GM21423 (cell line): ENCODE measurements at regions not wholly inside any gene's neighbourhood (a gene's known extent, or its start where the extent isn't known, plus 50 kb on each side); places are given as distances from the start of the nearest gene placed in this dataset.
"Not testable (repeated sequence)": the region's sequence is repeated elsewhere in the genome, so short reads cannot be mapped to it uniquely, and the experiment has no call there.

Source experiments
- ATAC-seq: cut with Tn5 transposase; IDR thresholded peaks from one replicate; pipeline ENCODE4 v1.9.1; 2021; ENCODE audit warnings: mild to moderate bottlenecking, moderate library complexity; ENCODE audit not compliant: unreplicated experiment

DNA sequence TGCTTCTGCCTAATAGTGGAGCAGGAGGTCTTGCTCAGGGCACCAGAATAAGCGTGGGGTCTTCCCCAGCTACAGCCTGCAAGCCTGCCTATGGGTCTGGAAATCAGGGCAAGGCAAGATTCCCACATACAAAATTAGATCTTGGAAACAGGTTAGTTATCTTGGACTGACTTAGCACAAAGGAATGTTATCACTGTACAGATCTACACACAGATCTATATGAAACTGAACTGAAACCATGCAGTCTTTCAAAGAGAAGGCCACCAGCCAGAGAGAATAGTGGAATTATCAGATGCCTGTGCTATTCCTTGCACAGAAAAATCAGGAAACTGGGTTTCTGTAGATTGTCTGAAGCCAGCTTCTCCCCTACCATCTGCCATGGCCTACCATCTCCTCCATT is 585.7 kb downstream of the ACTL7B start:
- no peak for ATAC-seq

GRCh38 chr9:108269371-108269770 is 586.4 kb downstream of the ACTL7B start:
- ATAC-seq: no peak

DNA sequence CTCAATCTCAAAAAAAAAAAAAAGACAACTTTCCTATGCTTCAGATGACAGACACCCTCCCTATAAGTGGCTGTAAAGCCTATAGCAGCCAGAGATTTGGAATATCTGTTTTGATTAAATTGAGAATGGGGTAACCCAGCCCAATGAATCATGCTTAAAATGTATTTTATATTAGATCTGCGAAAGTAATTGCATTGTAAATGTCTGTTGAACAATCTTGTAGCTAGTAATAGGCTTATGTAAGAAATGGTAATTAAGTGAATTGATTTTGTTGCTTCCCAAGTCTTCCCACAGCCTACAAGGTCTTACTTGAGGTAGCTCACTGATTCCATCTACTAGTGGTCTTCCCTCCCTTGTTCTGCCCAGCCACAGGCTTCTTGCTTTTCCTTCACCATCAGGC is 590.7 kb downstream of the ACTL7B start:
- no peak for ATAC-seq

- no peak for ATAC-seq
These were observed 591.7 kb downstream of the ACTL7B start for GRCh38 chr9:108264093-108264492.

GRCh38 chr9:108262836-108263235 is 593.0 kb downstream of the ACTL7B start:
- ATAC-seq: no peak

GRCh38 chr9:108259917-108260675 is 595.7 kb downstream of the ACTL7B start:
- no peak for ATAC-seq

GRCh38 chr9:108258640-108259039 is 597.1 kb downstream of the ACTL7B start:
- no peak for ATAC-seq

- no peak for ATAC-seq
These were observed 598.4 kb downstream of the ACTL7B start for GRCh38 chr9:108257382-108257781.

DNA sequence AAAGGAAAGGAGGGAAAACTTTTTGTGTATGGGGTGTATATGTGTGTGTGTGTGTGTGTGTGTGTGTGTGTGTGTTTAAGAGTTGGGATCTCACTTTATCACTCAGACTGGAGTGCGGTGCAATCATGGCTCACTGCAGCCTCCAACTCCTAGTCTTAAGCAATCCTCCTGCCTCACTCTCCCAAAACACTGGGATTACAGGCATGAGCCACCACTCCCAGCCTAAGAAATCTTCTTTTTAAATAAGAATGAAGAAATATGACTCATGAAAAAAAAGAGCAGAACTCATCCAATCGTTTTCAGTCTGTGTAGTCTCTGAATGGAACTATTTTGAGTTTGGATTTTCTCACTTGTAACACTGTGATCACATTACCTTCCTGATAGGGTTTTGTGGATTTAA is 601.5 kb downstream of the ACTL7B start:
- no peak for ATAC-seq

GRCh38 chr9:108247391-108247790 is 608.4 kb downstream of the ACTL7B start:
- not testable (repeated sequence) for ATAC-seq

DNA sequence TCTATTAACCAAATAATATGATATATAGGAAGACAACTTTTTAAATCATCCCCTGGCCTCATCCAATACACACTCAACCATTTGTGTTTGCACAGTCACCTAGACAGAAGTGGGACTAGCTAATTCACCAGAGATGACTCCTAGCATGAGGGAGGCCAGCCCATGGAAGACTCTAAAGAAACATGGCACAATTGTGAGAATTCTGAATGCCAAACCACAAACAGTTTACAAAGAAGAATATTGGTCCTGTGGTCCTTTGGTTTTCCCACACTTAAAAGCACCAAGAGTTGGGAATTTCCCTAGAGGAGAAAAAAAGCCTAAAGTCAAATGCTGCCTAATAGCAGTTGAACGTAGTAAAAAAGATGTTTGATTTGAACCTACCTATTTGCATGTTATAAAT is 609.9 kb downstream of the ACTL7B start:
- ATAC-seq: no peak

DNA sequence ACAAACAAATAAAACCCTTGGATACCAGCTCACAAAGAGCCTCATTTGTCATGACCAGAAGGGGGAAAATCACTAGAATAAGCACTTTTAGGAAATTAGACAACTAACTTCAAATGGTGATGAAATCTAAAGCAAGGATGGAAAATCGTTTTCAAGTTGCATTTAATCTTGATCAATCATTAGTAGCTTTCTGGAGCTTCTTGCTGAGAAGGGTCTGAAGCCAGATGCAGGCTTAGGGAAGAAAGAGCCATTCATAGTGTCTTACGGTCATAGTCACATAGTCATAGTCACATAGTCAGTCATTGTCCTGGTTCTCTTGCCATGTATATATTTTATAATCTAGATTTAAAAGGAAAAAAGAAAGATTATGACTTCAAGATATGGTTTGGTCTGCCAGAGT is 610.5 kb downstream of the ACTL7B start:
- ATAC-seq: no peak

DNA sequence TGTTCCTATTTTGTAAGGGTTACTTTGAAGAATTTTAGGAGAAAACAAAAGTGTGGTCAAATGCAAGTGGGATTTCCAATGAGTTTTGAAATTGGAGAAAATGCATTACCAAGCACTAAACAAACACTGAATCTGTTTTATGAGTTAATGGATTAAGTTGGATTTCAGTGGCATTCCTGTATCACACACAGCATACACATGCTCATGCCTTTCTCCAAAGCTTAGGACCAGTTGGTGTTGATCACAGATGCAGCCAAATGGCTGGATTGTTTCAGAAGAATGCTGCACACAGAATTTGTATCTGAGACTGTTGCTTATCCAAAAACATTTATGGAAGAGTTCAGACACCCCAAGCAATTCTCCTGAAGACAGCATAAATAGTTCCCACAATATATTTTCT is 611.1 kb downstream of the ACTL7B start:
- no peak for ATAC-seq

DNA sequence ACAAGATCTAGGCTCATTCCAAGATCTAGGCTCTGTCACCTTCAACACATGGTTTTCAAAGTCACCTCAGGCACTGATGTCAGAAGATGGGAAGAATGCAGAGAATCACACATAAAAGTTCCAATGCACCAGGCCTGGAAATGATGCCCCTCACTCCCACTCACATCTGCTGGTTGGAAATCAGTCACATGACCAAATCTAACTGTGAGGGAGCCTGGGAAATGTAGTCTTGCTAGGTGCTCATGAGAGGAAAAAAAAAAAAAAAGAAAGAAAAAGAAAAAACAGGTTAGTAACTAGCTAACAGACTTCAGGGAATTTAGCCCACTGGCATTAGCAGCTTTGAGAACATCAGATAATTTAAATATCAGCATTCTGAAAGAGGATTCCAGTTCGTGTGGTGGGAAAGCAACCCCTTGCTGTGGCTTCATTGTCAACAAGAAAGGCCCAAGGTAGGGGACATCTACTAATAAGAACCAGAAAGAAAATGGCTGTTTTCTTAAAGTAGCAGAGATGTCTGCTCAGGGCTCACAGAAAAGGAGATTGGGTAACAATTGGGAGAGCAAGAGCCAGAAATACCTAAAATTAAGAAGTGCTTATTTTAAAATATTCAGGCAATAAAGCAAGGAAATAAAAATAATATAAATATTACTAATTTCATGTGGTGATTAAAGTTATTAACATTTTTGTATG is 614.3 kb downstream of the ACTL7B start:
- ATAC-seq: no peak

- ATAC-seq: no peak
These were observed 616.0 kb downstream of the ACTL7B start for GRCh38 chr9:108239696-108240321.

DNA sequence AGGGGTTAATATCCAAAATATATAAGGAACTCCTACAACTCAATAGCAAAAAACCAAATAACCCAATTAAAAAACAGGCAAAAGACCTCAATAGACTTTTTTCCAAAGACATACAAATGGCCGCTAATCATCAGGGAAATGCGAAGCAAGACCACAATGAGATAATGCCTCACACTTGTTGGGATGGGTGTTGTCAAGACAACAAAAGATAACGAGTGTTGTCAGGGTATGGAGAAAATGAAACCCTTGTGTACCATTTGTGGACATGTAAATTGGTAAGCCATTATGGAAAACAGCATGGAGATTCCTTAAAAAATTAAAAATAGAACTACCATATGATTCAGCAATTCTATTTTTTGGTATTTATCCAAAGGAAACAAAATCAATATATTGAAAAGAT is 620.2 kb downstream of the ACTL7B start:
- ATAC-seq: no peak

DNA sequence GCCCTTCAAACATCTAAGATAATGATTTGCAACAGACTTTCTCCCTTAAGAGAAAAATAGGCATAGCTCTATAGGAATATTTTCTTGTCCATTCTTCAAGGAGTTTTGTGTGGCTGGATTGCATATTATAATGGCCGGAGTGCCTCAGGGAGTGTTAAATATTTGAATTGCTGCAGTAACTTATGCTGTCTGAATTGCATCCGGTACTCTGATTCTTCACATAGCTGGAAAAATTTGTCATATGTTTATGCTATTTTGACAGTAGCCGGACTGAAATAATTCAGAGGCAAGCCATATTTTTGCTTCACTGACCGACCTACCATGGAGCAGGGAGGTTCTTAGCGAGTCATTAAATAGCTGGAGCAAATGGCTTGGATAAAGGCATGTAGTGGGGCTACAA is 621.0 kb downstream of the ACTL7B start:
- no peak for ATAC-seq

- ATAC-seq: no peak
These were observed 630.5 kb downstream of the ACTL7B start for GRCh38 chr9:108225149-108225800.

GRCh38 chr9:108224716-108225115 is 631.1 kb downstream of the ACTL7B start:
- no peak for ATAC-seq

- no peak for ATAC-seq
These were observed 636.1 kb downstream of the ACTL7B start for GRCh38 chr9:108219664-108220063.
